Mucosa of rectum (tissue), 2 donors: ENCODE measurements at regions not wholly inside any gene's neighbourhood (a gene's known extent, or its start where the extent isn't known, plus 50 kb on each side); places are given as distances from the start of the nearest gene placed in this dataset.

Source experiments
- H3K27ac ChIP-seq, 2 donors: one replicate each; pipeline ENCODE4 v1.7.0; 2013; ENCODE audit warnings: inconsistent platforms in 2 of 2, low read depth in 2 of 2, low read length in 2 of 2
- H3K27me3 ChIP-seq, 2 donors: one replicate each; pipeline ENCODE4 v1.7.0; 2013; ENCODE audit warnings: low read length in 2 of 2; ENCODE audit not compliant: control insufficient read depth in 2 of 2, insufficient read depth in 2 of 2
- H3K36me3 ChIP-seq, 2 donors: one replicate each; pipeline ENCODE4 v1.7.0; 2013; ENCODE audit warnings: low read length in 2 of 2; ENCODE audit not compliant: control insufficient read depth in 2 of 2, insufficient read depth in 2 of 2
- H3K4me1 ChIP-seq, 2 donors: one replicate each; pipeline ENCODE4 v1.7.0; 2013; ENCODE audit warnings: low read length in 2 of 2, mild to moderate bottlenecking in 1 of 2; ENCODE audit not compliant: control insufficient read depth in 2 of 2, insufficient read depth in 2 of 2
- H3K4me3 ChIP-seq, 2 donors: one replicate each; pipeline ENCODE4 v1.7.0; 2013; ENCODE audit warnings: low read length in 2 of 2
- H3K9ac ChIP-seq, 2 donors: one replicate each; pipeline ENCODE4 v1.7.0; 2013; ENCODE audit warnings: low read length in 2 of 2, low read depth in 1 of 2, mild to moderate bottlenecking in 1 of 2
- H3K9me3 ChIP-seq, 2 donors: one replicate each; pipeline ENCODE4 v1.7.0; 2013; ENCODE audit warnings: low read length in 2 of 2; ENCODE audit not compliant: control insufficient read depth in 2 of 2
- donor health status: healthy.
- donor health status: Normal muscosa, but diverticular disease.

GRCh38 chr6:115276881-115277565 lies 783.7 kb downstream of the FRK start:
- H3K27ac ChIP-seq = no peak overlapping the region
- no peaks in the 10 kb centered on the region for H3K4me1 ChIP-seq
- no peaks in the 10 kb centered on the region for H3K36me3 ChIP-seq
- no peaks in the 10 kb centered on the region for H3K27me3 ChIP-seq
- no peak overlapping the region for H3K9ac ChIP-seq
- no peaks in the 10 kb centered on the region for H3K9me3 ChIP-seq
- H3K4me3 ChIP-seq = no peak overlapping the region

- H3K4me3 ChIP-seq = no peak overlapping the region
- H3K9me3 ChIP-seq = no peaks in the 10 kb centered on the region
- no peak overlapping the region for H3K9ac ChIP-seq
- no peaks in the 10 kb centered on the region for H3K4me1 ChIP-seq
- no peaks in the 10 kb centered on the region for H3K27me3 ChIP-seq
- no peak overlapping the region for H3K27ac ChIP-seq
- H3K36me3 ChIP-seq = no peaks in the 10 kb centered on the region
Measured at GRCh38 chr6:115272311-115272710, 788.4 kb downstream of the FRK start.

GRCh38 chr6:115271434-115271833 lies 789.3 kb downstream of the FRK start:
- H3K4me3 ChIP-seq = no peak overlapping the region
- no peak overlapping the region for H3K27ac ChIP-seq
- H3K4me1 ChIP-seq = no peaks in the 10 kb centered on the region
- H3K36me3 ChIP-seq = no peaks in the 10 kb centered on the region
- H3K27me3 ChIP-seq = no peaks in the 10 kb centered on the region
- H3K9ac ChIP-seq = no peak overlapping the region
- H3K9me3 ChIP-seq = no peaks in the 10 kb centered on the region

GRCh38 chr6:115270953-115271352 lies 789.7 kb downstream of the FRK start:
- no peak overlapping the region for H3K27ac ChIP-seq
- H3K36me3 ChIP-seq = no peaks in the 10 kb centered on the region
- H3K9me3 ChIP-seq = no peaks in the 10 kb centered on the region
- H3K27me3 ChIP-seq = no peaks in the 10 kb centered on the region
- no peak overlapping the region for H3K9ac ChIP-seq
- no peaks in the 10 kb centered on the region for H3K4me1 ChIP-seq
- no peak overlapping the region for H3K4me3 ChIP-seq

GRCh38 chr6:115241373-115241772 lies 819.3 kb downstream of the FRK start:
- Histone ChIP-seq H3K9ac (no peak overlapping the region), H3K4me3 (no peak overlapping the region), H3K9me3 (no peaks in the 10 kb centered on the region), H3K4me1 (no peaks in the 10 kb centered on the region), H3K27ac (no peak overlapping the region), H3K36me3 (no peaks in the 10 kb centered on the region), H3K27me3 (no peaks in the 10 kb centered on the region)

GRCh38 chr6:115221198-115221597 lies 839.5 kb downstream of the FRK start:
- no peak overlapping the region for H3K9ac ChIP-seq
- no peaks in the 10 kb centered on the region for H3K9me3 ChIP-seq
- no peak overlapping the region for H3K4me3 ChIP-seq
- no peak overlapping the region for H3K27ac ChIP-seq
- H3K27me3 ChIP-seq = no peaks in the 10 kb centered on the region
- H3K36me3 ChIP-seq = no peaks in the 10 kb centered on the region
- H3K4me1 ChIP-seq = no peaks in the 10 kb centered on the region

- H3K27me3 ChIP-seq = no peaks in the 10 kb centered on the region
- H3K9me3 ChIP-seq = peaks cover 0 to 2% of the 10 kb centered on the region in 2 donors
- H3K27ac ChIP-seq = no peak overlapping the region
- no peaks in the 10 kb centered on the region for H3K36me3 ChIP-seq
- no peak overlapping the region for H3K9ac ChIP-seq
- H3K4me1 ChIP-seq = no peaks in the 10 kb centered on the region
- no peak overlapping the region for H3K4me3 ChIP-seq
Measured at GRCh38 chr6:115220551-115221159, 840.0 kb downstream of the FRK start.

- Histone ChIP-seq H3K4me1 (no peaks in the 10 kb centered on the region), H3K4me3 (no peak overlapping the region), H3K9ac (no peak overlapping the region), H3K9me3 (peaks cover 0 to 3% of the 10 kb centered on the region in 2 donors), H3K27ac (no peak overlapping the region), H3K36me3 (no peaks in the 10 kb centered on the region), H3K27me3 (no peaks in the 10 kb centered on the region)
Measured at GRCh38 chr6:115219645-115220044, 841.0 kb downstream of the FRK start.

- Histone ChIP-seq H3K36me3 (no peaks in the 10 kb centered on the region), H3K9ac (no peak overlapping the region), H3K27me3 (no peaks in the 10 kb centered on the region), H3K4me1 (no peaks in the 10 kb centered on the region), H3K27ac (no peak overlapping the region), H3K4me3 (no peak overlapping the region), H3K9me3 (peaks cover 0 to 3% of the 10 kb centered on the region in 2 donors)
Measured at GRCh38 chr6:115216835-115217234, 843.9 kb downstream of the FRK start.

GRCh38 chr6:115214283-115214682 lies 846.4 kb downstream of the FRK start:
- H3K9me3 ChIP-seq = peaks cover 0 to 3% of the 10 kb centered on the region in 2 donors
- H3K36me3 ChIP-seq = no peaks in the 10 kb centered on the region
- no peak overlapping the region for H3K27ac ChIP-seq
- no peaks in the 10 kb centered on the region for H3K4me1 ChIP-seq
- H3K4me3 ChIP-seq = no peak overlapping the region
- no peaks in the 10 kb centered on the region for H3K27me3 ChIP-seq
- H3K9ac ChIP-seq = no peak overlapping the region
